ENCODE measurements at regions not wholly inside any gene's neighbourhood (a gene's known extent, or its start where the extent isn't known, plus 50 kb on each side); places are given as distances from the start of the nearest gene placed in this dataset.
"Not testable (repeated sequence)": the region's sequence is repeated elsewhere in the genome, so short reads cannot be mapped to it uniquely, and the experiment has no call there.

DNA sequence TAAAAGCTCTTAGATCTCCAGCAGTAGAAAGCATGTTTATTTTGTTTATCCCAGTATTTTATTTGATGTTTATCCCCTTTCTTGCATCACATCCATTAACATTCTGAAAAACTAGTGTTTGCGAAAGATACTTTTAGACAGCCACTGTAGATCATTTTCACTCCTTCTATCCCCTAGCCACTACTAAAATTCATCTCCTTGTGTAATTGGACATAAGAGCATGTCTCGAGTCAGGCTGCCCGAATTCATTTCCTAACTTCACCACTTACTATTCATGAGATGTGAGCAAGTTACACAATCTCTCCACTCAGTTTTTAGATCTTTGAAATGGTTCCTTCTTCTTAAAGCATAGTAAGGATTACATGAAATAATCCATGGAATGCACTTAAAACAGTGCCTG is 514.0 kb downstream of the KLF5 start:
- DNase-seq (ENCODE audit: low read depth) = no peak

DNA sequence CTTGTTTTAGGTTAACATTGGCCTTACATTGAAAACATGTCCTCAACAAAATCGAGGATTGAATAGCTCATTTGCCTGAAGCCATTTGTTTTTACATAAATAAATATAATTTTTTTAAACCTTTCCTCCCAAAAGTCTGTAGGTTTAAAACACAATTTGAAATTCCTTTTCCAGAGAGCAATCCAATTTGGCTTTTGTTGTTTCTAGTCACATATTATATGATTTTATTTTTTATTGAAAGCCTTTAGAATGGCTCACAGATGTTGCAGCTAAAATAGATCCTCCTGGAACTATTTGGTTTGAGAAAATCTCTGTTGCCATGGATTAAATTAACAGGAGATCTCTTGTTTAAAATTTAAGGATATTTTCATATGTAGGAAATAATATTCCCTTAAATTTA is 512.6 kb downstream of the KLF5 start:
- no peak for DNase-seq (ENCODE audit: low read depth)

DNA sequence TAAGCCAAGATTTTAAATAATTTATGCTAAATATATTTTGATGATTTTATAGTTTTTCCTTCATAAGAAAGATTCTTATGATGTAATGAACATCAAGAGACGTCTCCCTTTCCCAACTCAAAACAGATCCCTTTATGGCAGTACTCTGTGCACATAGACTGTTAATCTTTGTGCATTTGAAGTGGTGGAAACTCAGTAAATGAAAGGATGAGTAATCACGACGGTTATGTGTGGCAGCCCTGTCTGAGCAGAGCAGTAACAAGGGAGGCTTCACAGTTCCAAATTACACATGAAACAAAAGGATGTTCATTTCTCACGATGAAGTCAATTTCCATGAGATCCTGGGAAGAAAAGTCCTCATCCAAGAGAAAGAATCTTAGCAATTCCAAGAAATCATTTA is 498.1 kb downstream of the KLF5 start:
- no peak for DNase-seq (ENCODE audit: low read depth)

DNA sequence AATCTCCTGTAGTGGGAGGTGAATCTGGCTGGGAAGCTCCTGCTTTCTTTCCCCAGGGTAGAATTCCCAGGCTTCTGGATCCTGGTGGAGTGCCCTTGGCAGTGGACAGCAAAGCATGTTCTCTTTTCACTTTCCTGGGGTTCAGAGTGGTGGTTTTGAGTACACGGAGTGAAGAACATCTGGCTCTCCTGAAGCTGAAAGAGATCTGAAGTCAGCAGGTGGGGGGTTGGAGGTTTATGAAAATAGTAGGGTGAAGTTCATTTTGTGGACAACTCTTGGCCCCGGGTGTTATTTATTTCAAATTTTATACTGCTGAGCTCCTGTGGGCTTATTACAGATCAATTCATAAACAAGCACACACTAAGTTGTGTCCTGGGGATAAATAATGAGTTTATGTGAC is 497.3 kb downstream of the KLF5 start:
- DNase-seq (ENCODE audit: low read depth) = no peak

DNA sequence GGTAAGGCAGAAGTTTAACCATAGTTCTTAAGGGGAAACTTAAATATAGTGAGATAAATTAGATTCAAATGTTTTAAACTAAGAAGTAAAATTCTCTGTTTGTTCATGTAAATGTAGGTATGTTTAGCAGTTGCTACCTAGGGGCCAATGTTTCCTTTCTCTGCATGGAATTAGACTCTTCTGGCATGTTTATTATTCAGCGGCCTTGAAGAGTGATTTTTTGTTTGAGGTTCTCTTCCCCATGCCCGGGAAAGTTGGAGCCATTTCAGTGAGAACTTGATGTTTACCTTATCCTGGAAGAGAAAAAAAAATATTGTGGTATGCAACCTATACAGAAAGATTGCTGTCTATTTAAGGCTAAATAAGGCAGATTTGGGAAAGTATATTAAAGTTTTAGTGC is 492.9 kb downstream of the KLF5 start:
- no peak for DNase-seq (ENCODE audit: low read depth)

DNA sequence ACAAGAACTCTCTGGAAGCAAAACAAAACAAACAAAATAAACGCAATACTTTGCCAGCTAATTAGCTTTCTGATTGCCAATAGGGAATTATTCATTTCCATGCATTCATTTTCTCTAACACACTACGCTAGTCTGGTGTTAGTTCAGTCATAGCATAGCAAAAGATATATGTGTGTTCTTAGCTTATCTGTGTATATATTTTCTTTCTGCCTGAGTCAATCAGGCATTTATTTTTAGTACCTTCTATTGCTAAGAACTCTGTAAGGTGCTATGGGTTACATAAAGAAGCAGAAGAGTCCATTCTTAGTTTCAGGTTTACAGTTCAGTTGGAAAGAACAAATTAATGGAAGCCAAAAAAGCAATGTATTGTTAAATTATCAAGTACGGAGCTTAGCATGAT is 490.9 kb downstream of the KLF5 start:
- no peak for DNase-seq (ENCODE audit: low read depth)

DNA sequence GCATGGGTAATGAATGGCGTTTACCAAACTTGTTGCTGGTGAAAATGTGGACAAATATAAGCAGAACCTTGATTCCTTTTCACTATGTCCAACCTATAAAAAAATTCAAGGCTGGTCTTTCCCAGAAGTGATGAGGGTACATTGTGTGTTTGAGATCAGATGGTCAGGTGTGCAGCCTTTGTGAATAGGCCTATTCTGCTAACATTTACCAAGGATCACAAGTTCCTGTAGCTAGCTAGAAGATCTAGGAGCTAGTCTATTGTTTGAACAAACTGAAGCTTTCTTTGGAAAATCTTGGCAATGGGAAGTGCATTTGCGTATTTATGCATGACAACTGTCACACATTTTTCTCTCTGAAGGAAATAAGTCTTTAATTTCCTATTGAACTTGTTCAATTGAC is 489.6 kb downstream of the KLF5 start:
- no peak for DNase-seq (ENCODE audit: low read depth)

DNA sequence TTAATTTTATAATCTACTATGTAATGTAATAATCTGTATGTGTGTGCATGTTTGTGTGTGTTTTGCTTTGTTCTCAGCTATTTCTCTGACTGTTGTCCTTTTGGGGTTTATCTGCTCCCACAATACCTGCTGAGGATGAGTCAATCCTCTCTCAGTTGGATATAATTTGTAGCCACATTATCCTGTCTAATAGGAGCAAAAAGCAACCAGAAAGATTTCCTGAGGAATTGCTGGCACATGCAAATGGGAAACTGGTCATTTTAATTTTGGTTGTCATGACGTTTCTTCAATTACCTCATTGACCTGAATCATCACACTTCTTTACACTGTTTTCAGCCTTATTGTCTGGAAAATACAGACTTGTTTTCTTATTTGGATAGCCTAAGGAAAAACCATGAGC is 488.4 kb downstream of the KLF5 start:
- DNase-seq (ENCODE audit: low read depth) = no peak

DNA sequence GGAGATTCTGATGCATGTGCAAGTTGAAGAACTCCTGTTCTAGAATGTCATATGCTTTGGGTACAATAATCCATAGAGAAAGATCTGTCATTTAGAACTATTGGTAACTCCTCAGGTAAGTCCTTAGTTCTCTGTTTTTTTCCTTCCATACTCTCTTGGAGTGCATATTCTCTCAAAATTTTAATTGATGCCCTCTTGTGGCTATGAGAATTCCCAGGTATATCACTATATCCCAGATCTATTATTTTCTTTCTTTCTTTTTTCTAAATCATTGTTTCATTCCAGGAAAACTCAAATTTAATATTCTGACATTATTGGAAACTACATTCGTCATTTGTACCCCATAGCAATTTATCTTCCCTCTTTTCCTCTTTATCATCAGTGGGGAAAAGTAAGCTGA is 485.4 kb downstream of the KLF5 start:
- no peak for DNase-seq (ENCODE audit: low read depth)

DNA sequence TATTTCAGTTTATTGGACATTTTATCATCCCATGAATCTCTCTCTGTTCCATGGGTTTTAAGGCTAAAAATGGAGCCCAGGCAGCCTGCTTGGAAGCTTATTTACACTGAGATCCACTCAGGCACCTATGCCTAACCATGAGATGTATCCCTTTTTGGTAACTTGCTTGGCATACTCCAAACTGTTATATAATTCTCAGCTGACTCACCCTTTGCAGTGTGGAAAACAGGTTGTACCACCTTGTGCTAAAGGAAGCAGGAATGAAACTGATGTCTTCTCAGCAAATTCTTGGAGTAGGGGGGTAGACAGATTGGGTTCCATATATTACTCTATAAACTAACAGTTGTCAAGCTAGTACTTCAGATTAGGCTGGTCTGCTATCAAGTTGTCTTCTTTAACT is 483.6 kb downstream of the KLF5 start:
- no peak for DNase-seq (ENCODE audit: low read depth)

DNA sequence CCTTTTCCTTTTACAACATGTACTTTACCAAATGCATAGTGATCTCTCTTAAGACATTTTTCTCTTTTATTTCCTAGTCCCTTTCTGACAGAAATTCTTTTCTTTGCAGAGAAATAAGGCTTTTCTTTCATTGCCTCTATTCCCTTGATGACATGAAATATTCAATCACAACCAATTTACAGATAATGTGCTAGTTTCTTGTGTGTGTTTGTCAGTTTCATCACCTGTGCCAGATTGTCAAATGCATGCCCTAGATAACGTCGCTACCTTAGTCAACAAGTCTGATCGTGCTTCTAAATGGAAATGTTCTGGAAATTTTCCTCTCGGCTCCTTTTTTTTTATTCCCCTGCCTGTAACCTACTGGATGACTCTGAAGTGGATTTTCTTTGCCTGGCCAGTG is 478.1 kb downstream of the KLF5 start:
- DNase-seq (ENCODE audit: low read depth) = no peak

DNA sequence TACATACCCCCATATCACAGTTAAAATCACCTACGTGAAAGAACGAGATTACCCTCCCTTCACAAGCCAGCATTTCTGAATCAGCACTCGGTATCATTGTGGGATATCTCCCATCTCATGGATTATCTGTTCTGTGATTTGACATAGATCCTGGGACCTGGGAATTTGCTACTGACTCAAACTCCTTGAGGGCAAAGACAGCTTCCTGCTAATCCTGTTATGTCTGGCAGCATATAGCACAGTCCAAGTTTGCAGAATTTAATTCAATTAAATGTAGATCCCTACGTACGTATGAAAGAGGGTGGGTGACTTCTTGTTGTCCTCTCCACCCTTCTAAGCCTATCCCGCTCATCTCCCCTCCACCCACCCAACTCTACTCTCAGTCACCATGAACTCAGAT is 476.5 kb downstream of the KLF5 start:
- no peak for DNase-seq (ENCODE audit: low read depth)

DNA sequence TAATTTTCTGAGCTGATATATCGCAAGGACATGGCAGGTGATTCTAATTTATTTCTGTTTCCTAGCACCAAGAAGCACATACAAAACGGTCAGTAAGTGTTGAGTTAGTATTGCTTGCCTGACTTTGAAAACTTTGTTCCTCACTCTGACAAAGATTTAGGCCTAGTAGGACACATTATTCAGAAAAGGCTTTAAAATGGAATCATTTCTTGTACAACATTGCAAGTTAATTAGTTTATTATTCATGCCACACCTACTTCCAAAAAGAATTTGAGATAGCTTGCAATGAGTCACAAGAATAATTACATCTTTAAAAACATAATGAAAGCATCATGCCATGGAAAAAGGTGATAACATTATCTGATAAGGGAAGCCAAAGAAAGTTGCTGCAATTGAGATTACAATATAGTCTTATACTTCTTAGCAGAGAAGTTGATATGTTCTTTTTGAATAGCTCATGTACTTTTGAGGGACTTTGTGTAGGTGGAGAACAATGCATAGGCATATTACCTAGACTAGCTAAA is 474.2 kb downstream of the KLF5 start:
- DNase-seq (ENCODE audit: low read depth) = no peak

DNA sequence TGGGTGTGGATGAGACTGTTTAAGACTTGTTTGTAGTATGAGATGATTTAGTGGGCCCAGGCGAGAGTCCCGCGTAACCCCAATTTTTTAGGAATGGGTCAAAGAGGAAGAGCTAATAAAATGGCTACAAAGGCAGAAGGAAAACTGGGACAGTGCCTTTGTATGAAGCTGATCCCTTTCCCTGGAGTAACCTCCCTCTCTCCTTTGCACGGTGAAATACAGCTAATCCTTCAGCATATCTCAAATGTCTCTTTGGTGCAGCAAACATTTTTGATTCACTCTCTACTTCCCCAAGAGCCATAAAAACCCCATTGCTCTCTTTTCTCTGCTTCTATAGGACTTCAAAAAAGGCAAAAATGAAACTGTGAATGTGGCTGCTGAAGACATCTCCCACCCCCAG is 473.8 kb downstream of the KLF5 start:
- no peak for DNase-seq (ENCODE audit: low read depth)

DNA sequence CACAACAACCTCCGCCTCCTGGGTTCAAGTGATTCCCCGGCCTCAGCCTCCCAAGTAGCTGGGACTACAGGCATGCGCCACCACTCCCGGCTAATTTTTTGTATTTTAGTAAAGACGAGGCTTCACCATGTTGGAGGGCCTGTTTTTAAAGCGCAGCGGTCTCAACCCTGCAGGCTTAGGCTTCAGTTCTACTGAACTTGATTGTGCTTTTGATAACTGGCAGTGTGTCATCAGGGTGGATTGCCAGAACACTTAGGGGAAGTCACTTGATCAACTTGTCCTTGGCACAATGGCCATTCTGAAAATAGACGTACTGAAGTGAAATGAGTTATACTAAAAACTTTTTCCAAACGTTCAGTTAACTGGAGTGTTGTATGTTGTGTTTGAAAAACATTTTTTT is 472.2 kb downstream of the KLF5 start:
- DNase-seq (ENCODE audit: low read depth) = no peak

DNA sequence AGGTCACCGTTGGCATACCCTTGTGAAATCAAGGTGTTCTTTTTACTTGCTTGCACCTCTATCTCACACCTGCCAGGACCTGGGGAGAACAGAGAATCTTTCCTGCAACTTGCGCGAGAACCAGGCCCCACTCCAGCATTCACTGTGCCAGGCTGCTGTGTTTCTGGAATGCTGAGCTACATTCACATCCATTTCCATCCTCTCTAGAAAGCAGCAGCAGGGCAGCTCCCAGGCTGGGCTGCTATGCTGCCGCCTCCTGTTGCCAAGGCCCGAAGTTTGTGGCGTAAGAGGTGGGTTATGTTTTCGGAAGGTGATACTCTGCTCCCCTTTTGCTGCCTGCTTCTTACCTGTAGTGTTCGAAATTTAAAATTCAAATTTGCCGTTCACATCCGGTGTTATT is 464.1 kb downstream of the KLF5 start:
- no peak for DNase-seq (ENCODE audit: low read depth)

DNA sequence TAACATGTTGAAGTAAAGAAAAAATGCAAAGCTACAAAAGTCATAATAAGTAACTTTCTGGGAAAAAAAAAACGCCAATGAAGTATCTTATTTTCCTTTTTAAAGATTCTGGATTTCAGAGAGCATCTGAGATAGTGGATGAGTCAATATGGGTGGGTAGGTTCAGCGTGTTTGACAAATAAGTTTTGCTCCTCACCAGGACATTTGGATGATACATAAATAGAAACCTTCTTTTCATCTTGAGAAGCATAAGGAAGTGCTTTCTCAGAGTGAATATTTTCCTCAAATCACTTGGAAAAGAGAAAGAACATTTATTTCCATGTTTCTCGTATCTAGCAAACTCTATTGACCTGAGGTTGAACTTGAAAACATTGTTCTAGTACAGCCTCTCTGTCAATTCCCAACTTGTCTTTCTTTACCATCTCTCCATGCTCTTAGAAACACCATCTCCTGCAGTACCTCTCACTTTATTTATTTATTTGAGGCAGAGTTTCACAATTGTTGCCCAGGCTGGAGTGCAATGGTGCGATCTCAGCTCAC is 463.2 kb downstream of the KLF5 start:
- no peak for DNase-seq (ENCODE audit: low read depth)

DNA sequence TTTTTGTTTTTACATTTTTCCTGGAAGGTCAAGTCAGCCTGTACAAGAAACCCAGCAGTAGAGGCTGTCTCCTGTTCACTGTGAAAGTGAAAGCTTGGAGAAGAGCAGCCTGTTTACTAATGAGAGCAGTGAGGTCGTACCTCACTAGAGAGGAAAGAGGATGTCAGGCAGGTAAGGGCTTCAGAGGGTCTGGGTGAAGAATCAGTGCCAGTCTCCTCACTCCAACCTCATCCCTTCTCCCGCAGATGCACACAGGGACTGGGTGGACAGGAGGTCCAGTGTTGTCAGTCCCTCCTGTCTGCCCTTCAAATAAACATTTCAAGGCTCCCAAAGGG is 462.5 kb downstream of the KLF5 start:
- no peak for DNase-seq (ENCODE audit: low read depth)

DNA sequence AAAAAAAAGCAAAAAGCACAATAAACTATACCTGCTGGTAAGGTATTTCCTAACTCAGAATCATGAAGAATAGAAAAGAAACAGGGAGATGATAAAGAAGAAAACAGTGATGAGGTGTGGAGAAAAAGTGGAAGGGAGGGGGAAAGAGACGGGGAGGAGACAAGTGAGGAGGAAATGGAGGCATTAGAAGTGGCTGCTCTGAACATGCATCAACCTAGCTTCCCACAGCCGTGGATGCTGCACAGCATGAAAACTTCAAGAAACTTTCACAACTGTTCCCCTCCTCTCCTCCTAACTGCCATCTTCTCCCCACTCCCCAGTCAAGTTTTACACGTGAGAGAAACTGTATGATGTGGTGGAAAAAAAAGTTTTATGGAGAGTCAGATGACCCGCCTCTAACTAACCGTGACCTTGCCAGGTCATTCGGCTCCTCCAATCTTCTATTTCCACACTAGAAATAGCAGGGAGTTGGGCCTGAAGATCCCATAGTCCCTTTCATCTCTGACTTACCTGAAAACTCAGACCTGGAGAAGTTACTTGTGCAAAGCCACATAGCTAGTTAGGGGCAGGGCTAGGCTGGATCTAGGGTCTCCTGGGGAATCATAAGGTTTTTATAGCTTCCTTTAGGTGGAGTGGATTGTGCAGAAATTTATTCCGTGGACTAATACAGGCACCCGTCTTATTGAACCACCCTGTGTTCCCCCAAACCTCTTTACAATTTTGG is 461.9 kb downstream of the KLF5 start:
- DNase-seq (ENCODE audit: low read depth) = no peak

DNA sequence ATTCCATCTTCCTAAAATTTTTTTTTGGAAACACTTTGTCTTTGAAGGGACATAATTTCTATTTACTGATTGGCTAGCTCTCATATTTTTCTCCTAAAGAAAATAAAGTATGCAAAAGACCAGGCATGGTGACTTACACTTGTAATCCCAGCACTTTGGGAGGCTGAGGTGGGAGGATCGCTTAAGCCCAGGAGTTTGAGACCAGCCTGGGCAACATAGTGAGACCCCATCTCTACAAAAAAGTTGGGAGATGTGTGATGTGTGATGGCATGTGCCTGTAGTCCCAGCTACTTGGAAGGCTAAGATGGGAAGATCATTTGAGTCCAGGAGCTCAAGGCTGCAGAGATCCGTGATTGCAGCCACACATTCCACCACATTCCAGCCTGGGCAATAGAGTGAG is 461.3 kb downstream of the KLF5 start:
- not testable (repeated sequence) for DNase-seq (ENCODE audit: low read depth)

DNA sequence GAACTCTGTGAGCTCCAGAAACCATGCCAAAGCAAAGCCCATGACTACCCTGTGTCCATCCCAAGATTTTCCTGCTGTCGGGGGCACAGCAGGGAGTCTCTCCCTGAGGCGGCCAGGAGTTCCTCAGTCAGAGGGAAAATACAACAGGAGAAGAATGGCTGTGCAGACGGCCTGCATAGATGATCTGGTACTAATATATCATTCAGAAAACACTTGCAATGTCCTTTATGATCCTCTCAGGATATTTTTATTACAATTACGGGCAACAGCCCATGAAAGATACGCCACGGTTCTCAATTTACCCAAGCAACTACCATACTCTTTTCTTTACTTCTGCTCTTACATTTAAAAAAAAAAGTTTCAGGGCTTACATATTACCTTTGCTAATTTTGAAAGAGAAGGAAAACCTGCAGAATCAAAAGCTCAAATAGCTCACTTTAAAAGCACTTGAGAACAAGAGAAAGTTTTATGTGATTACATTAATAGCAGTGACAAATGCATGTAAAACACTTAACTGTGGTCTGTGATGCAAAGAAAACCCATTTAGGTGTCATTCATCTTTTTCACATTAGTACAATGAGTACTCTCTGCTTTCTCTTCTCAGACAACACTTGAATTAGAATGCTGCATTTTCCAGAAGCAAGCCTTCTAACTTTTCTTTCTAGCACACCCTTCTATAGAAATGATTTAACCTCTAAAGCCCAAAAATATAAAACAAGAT is 460.8 kb downstream of the KLF5 start:
- DNase-seq (ENCODE audit: low read depth) = no peak

DNA sequence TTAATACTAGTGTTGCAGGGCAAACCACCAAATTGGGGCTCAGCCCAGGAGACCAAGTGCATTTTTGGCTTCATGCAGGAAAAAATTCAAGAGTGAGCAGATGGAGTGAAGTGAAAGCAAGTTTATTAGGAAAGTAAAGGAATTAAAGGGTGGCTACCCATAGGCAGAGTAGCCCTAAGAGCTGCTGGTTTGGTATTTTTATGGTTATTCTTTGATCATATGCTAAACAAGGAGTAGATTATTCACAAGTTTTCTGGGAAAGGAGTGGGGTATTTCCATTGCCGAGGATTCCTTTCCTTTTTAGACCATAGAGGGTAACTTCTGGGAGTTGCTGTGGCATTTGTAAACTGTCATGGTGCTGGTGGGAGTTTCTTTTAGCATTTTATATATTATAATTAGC is 459.0 kb downstream of the KLF5 start:
- DNase-seq (ENCODE audit: low read depth) = no peak

DNA sequence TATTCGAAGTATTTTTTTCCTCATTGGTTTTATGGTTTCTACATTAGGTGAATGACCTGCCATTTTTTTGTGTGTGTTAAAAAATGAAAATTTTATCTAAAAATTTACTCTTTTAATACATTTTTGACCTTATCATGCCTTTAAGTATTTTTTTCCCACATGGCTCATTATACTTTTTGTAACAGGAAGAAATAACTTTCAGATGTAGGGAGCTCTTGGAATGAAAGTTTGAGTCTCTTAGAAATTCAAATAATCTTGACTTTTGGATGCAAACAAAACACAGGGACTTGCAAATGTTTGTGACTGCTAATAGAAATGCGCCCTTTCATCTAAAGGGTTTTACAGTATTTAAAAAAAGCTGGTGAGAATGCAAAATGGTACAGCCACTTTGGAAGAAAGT is 457.9 kb downstream of the KLF5 start:
- no peak for DNase-seq (ENCODE audit: low read depth)

DNA sequence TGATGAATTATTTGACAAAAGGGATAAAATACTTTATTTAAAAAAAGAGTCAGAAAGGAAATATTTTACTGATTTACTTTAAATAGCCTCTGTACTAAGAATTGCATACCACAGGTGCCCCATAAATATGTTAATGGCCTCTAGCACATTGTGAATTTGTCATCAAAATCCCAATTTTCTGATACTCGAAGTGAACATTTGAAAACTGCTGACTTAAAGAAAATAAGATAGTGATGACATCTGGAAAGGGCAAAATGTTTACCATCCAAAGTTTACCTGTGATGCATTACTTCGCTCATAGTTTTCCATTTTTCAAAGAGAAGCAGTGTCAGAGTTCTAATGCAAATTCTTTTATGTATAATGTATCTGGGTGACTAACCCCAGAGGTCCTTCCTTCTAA is 455.4 kb downstream of the KLF5 start:
- DNase-seq (ENCODE audit: low read depth) = no peak
